Choroid plexus epithelial cell (primary cell): ENCODE measurements at regions not wholly inside any gene's neighbourhood (a gene's known extent, or its start where the extent isn't known, plus 50 kb on each side); places are given as distances from the start of the nearest gene placed in this dataset.

Experiments used
- DNase-seq: peaks from one replicate; pipeline ENCODE4 v3.0.0-alpha.2; 2010; ENCODE audit warnings: low read depth
- H3K4me3 ChIP-seq: 2 replicates; pipeline ENCODE4 v1.5.1; 2011; ENCODE audit warnings: low read depth, mild to moderate bottlenecking, control low read depth, low read length, moderate library complexity
- TF ChIP-seq, protein P1 (sequence below): conservative IDR thresholded peaks from 2 replicates; pipeline ENCODE4 v1.5.1; 2011; ENCODE audit warnings: low read depth, mild to moderate bottlenecking, control low read depth, inconsistent platforms, low read length, moderate library complexity

DNA sequence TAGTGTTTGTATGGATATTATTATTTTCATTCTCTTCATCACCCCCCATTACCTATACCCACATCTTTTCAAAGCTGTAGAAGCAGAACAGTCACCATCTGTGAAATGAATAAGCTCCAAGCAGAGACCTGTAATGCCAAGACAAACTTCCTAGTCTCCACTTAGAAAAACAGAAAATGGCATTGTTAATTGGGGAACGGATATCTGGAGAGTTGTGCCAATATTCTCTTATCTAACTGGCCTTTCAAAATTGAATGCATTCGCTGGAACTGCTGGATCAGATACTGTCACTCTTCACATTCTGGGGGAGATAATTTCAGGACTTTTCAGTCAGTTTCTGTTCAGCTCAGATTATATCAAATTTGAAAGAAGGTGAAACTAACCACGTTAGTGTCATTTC, 464.4 kb upstream of the GOT2 start:
- H3K4me3 ChIP-seq = no peak overlapping the region
- DNase-seq = no peak
- TF ChIP-seq, protein P1, sequence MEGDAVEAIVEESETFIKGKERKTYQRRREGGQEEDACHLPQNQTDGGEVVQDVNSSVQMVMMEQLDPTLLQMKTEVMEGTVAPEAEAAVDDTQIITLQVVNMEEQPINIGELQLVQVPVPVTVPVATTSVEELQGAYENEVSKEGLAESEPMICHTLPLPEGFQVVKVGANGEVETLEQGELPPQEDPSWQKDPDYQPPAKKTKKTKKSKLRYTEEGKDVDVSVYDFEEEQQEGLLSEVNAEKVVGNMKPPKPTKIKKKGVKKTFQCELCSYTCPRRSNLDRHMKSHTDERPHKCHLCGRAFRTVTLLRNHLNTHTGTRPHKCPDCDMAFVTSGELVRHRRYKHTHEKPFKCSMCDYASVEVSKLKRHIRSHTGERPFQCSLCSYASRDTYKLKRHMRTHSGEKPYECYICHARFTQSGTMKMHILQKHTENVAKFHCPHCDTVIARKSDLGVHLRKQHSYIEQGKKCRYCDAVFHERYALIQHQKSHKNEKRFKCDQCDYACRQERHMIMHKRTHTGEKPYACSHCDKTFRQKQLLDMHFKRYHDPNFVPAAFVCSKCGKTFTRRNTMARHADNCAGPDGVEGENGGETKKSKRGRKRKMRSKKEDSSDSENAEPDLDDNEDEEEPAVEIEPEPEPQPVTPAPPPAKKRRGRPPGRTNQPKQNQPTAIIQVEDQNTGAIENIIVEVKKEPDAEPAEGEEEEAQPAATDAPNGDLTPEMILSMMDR = no peak

DNA sequence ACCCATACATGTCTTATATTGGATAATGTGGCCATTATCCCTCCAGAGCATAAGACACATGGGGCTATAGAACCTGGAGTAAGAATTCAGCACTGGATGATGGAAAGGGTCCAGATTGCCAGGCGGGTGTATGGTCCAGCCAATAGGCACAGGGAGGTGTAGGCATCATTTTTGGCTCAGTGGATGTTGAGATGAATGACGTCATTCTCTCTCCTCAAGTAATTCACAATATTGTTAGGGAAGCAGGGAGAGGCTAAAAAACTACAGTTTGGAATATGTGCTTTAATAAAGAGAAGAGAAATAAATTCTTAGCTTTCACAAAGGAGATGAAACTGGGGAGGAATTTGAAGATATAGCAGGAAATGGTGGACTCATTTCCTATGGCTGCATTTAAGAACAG, 461.1 kb upstream of the GOT2 start:
- DNase-seq = no peak
- no peak overlapping the region for H3K4me3 ChIP-seq
- TF ChIP-seq, protein P1 = no peak

DNA sequence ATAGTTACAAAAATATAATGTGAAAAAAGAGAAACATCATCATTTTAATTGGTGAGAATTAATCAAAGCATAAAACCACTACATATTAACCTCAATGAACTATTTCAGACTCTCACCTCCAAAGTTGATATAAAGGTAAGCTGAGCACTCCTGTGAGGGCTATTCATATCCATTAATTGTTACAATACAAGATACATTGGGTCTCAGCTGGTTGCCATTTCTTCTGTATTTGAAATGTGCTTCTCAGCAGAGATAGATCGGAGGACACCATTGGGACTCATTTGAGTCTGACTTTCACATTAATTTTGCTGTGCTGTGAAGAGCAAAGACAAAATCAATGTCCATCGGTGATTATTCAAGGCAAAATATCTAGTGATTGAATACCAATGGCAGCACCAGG, 459.5 kb upstream of the GOT2 start:
- TF ChIP-seq, protein P1 = no peak
- DNase-seq = no peak

DNA sequence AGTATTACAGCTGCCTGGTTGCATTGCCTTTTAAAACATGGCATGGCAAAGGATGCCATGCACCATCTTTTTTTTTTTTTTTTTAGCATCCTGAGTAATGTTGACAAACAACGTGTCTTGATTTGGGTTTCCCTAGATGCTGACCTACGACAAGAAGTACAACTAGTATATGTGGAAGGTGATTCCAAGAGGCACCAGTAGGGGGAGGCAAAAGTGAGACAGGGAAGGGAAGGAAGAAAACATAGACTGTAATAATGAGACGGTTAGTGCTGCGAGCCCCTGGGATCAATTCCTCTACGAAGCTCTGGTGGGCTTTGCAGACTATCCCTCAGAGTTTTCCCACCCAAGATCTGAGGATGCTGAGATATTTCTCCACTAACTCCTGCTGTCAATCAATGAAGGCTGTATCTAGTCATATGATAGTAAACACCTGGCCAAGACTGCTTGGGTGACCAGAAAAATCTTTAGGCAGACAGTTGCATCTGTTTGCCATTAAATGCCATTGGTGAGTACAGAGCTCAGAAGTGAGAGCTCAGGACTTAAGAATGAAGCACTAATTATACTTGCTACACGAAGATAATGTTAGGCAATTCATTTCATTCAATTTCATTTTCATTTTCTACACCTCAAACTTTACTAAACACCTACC, 458.6 kb upstream of the GOT2 start:
- peak; percentile 50 for DNase-seq
- TF ChIP-seq, protein P1 = peak; percentile 61
- no peak overlapping the region for H3K4me3 ChIP-seq

More for the DNA sequence above, 459.5 kb upstream of the GOT2 start:
- H3K4me3 ChIP-seq = no peak overlapping the region

DNA sequence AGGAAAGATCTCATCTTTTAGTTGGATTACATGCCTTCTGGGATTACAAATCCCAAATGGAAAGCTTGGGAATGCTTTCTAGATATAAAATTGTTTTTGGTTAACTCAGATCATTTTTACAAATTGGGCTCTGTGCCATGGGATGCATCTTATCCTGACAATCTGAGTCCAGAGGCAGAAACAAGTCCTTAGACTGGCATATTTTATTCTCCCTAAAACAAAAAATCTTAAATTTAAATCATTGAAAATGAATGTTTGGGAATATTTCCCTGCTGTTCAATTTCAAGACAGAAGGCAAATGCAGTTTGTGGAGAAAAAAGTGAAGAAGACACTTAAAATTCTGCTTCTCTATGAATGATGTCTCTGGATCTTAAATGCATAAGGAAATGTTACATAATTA, 456.6 kb upstream of the GOT2 start:
- TF ChIP-seq, protein P1 = no peak
- no peak for DNase-seq
- no peak overlapping the region for H3K4me3 ChIP-seq

DNA sequence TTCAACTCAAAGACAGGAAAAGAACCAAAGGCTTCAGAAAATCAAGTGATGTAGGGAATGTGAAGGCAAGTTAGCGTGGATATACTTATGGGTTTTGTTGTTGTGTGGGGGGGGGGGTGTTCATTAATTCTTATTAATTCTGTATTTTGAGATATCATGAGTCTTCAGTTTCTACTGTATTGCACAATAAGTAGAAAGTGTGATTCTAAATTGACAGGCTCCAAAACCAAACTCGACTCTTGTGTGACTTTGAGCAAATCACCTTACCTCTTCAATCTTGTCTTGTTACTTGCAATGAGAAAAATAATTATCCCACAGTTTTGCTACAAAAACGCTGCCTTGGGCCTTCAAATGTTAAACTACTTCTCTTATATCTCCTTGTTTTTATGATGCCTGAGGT, 453.9 kb upstream of the GOT2 start:
- no peak for DNase-seq
- H3K4me3 ChIP-seq = no peak overlapping the region
- TF ChIP-seq, protein P1 = no peak

DNA sequence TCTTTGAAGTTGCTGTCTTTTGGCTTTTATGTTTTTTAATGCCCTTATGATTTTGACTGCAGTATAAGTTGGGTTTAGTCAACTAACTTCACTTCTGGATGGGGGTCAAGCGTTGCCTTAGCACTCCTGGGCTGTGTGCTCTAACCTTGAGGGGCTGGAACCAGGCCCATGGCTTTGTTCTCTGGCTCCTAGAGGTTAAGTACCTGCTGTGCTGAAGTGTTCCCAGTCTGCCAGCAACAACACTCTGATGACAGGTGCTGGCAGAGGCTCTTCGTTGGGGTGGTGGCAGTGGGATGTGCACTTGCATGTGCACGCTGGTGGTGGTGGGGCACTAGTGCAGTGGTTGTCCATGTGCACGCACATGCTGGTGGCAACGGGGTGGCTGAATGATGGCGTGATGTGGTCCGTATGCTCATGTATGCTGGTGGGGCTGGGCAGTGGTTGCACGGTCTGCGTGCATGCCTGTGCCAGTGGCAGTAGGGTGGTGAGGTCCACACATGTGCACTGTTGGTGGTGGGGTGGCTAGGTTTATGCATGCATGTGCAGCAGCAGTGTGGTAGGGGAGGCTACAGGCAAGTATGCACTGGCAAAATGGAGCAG, 447.8 kb upstream of the GOT2 start:
- TF ChIP-seq, protein P1 = no peak
- H3K4me3 ChIP-seq = no peak overlapping the region
- no peak for DNase-seq
